Astrocyte (in vitro differentiated cells and primary cell): ENCODE measurements at regions not wholly inside any gene's neighbourhood (a gene's known extent, or its start where the extent isn't known, plus 50 kb on each side); places are given as distances from the start of the nearest gene placed in this dataset.

Experiments
- CTCF ChIP-seq: IDR thresholded peaks from 2 replicates; pipeline ENCODE4 v1.5.1; 2011; ENCODE audit warnings: low read depth, mild to moderate bottlenecking, inconsistent platforms, low read length, moderate library complexity; ENCODE audit not compliant: insufficient read depth
- EZH2 ChIP-seq: IDR thresholded peaks from 2 replicates; pipeline ENCODE4 v1.6.1; 2012; ENCODE audit warnings: mild to moderate bottlenecking, low read length, inconsistent platforms; ENCODE audit not compliant: insufficient read depth

GRCh38 chr2:42951263-42951938, 159.0 kb upstream of the HAAO start:
- TF ChIP-seq CTCF (no peak), EZH2 (no peak)
